GM19467 (cell line): ENCODE measurements at regions not wholly inside any gene's neighbourhood (a gene's known extent, or its start where the extent isn't known, plus 50 kb on each side); places are given as distances from the start of the nearest gene placed in this dataset.
"Not testable (repeated sequence)": the region's sequence is repeated elsewhere in the genome, so short reads cannot be mapped to it uniquely, and the experiment has no call there.

Experiments used
- ATAC-seq: cut with Tn5 transposase; IDR thresholded peaks from one replicate; pipeline ENCODE4 v1.9.1; 2021; ENCODE audit warnings: mild to moderate bottlenecking, moderate library complexity; ENCODE audit not compliant: unreplicated experiment

DNA sequence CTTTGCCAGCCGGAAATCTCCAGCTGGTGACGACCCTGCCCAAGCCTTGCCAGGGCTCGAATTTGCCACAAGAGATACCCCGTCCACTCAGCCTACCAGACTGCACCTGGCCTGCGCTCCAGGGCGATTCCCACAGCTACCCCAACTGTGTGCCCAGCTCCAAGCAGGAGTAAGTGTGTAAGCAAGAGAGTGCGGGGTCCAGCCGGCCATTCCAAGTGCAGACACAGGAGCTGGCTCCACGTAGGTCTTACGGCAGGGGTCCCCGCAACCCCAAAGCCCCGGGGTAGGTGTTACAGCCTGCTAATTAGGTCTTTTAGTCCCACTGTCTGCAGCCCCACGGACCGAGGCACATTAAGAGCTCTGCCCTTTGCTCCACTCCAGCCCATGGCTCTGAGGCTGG, 1305.2 kb downstream of the ARAP2 start:
- no peak for ATAC-seq

DNA sequence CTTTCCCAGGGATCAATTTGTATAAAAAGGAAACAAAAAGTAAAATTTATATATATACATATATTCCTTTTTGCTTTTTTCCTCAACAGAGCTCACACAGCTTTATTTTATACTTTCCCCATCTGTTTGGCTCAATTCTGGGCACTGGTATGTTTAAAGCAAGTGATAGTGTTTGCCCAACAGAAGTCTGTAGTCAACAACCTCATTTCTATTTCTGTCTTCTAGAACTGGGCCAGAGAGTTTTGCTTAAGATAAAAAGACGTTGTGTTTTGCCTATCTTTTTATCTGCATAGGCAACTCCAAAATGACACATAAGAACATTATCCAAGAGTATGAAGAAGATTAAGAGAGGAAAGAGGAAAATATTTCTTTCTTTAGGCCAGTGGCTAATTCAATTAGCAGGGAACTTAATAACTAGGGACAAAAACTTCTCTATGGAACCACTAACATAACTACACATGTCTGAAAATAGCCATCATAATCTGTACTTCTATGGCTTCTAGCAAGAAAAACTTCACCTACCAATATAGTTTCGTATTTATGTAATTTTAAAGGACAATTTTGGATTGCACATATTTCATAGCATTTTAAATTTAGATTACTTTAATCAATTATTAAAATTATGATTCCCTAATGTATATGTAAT, 1300.5 kb downstream of the ARAP2 start:
- ATAC-seq, result no peak

DNA sequence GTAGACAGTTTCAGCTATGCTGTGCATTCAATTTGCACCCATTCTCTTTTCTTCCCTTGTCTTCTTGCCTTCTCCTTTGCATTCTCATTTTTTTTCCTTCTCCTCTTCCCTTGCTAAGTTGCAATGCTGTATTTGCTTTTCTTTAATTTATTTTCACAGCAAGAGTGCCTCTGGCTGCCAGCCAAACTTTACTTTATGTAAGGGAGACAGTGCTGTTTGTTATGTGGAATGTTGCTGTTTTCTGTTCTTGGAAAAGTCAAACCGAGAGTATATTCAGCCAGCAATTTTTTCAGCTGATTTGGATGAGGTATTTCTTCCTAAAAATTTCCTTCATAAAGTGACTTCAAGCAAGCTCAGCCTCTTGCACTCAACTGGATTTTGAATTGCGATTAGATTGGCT, 1293.4 kb downstream of the ARAP2 start:
- no peak for ATAC-seq

DNA sequence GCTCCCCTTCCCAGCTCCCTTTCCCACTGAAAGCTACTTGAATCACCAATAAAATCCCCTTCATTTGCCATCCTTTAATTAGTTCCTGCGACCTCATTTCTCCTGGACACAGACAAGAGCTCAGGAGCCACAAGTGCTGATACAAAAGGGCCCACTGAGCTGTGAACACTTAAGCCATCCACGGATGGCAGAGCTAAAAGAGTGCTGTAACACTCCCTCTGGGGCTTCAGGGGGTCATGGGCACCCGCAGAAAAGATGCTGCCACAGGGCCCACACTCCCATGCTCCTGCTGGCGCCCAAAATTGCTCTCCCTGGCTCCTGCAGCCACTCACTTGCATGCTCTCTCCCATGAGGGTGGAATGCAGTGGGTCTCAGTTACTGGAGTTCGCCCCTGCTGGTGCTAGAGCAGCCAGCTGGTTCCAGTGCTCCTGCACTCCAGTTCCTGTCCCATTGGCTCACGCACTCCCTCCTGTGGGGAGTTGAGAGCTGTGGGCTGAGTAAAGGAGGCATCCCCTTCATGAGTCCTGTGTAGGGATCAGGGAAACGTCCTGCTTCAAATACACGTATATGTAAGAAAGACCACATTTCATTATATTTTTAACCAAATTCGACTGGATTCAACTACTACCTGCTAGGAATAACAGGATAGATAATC, 1291.0 kb downstream of the ARAP2 start:
- ATAC-seq, result no peak

DNA sequence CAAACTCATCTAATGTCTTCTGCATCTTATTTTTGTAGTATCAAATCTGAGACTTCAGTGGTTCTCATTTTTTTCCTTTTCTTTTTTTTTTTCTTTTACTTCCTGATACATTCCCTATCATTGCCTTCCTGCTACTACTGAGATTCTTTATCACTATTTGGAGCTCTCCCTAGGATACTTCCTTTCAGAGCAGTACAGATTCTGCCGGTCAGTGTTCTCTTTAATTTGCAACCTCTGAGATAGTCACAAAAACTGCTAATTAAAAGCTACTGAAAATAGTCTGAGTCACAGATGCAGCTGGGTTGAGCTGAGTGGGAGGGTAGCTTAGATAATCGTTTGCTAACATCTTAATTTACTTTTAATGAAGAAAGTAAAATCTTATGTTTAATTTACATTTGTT, 1279.7 kb downstream of the ARAP2 start:
- ATAC-seq, result no peak

DNA sequence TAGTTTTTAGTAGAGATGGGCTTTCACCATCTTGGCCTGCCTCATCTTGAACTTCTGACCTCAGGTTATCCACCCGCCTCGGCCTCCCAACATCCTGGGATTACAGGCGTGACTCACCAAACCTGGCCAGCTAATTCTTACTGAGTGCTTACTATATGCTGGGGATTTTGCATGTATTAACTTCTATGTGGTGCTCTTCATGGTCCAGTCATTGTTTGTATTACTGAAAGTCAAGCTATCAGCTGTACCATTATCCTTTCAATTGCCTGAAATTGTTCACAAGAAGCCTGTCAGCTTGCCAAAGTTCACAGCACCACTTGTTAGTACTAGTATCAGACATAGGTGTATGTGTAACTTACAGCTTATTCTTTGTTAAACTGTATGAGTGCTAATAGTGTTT, 1272.1 kb downstream of the ARAP2 start:
- ATAC-seq, result no peak

DNA sequence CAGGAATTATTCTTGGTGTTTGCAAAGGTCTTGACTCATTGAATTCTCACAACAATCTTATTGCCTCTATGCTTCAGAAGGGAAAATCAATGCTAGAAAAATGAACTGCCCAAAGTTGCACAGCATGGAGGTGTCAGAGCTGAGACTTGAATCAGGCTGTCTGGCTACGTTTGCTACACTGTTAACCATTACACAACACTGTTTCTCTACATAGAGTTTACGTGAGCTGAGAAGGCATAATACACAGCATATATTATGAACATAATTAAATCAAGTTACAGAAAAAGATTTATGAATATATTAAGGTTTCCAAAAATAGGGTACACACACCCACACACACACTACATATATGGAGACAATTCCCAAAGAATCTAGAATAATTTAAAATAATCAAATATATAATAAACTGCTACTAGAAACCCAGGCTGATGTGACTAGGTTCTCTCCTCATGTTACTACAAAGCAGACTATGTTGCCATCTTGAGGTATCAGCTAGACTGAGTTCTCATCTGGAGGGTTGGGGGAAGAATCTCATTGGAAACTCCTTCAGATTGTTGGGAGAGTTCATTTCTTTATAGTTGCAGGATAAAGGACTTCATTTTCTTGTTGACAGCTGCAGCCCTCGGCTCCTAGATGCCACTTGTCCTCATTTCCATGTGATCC, 1270.5 kb downstream of the ARAP2 start:
- no peak for ATAC-seq

DNA sequence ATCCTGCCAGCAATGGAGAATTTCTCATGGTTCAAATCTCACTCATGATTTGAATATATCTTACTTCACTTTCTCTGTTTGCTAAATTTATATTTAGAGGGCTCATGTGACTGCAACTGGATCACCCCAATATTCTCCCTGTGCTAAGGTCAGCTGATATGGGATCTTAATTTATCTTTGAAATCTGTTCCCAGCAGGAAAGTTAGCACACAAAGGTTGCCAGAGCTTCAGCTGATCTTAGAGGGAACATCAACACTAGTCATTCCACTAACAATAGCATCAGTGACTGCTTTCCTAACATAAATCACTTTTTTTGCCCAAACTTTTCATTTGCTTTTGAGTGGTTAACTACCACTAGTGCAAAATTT, 1270.0 kb downstream of the ARAP2 start:
- ATAC-seq, result no peak

DNA sequence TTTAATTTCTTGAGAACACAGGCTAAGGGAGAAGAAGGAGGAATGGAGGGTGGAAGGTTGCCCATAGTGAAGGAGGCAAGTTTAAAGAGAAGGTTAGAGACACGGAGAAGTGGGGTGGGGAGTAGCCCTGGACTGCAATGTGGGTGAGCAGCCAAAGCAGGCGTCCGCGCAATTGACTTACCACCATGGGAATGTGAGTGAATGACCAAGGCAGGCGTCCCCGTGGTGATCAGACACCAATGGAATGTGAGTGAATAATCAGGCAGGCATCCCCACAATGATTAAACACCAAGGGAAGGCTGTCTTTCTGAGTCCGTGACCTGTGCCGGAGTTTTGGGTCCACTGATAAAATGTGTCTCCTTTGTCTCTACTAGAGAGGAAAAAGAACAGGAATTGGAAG, 1223.1 kb downstream of the ARAP2 start:
- ATAC-seq, result not testable (repeated sequence)

DNA sequence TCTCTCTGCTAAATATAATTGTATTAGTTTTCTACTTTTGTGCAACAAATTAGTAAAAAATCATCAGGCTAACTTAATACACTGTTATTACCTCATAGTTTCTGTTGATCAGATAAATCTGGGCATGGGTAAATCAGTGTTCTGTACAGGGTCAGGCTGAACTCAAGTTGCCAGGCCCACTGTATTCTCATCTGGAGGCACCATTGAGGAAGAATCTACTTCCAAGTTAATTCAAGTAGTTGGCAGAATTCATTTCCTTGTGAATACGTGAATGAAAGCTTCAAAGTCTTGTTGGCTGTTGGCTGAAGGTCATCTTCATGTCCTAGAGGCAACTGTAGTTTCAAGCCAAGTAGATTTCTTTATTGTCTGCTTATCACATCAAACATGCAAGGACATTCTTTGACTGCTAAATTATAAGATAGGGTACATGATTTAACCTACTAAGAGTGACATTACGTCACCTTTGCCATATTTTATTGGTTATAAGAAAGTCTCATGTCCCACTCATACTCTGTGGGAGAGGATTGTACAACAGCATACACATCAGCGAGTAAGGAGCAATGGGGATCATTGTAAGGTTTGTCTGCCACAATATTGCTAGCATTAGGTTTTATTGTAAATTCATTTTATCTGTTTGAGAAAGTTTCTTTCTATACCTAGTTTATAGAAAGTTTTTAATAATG, 1219.0 kb downstream of the ARAP2 start:
- no peak for ATAC-seq

DNA sequence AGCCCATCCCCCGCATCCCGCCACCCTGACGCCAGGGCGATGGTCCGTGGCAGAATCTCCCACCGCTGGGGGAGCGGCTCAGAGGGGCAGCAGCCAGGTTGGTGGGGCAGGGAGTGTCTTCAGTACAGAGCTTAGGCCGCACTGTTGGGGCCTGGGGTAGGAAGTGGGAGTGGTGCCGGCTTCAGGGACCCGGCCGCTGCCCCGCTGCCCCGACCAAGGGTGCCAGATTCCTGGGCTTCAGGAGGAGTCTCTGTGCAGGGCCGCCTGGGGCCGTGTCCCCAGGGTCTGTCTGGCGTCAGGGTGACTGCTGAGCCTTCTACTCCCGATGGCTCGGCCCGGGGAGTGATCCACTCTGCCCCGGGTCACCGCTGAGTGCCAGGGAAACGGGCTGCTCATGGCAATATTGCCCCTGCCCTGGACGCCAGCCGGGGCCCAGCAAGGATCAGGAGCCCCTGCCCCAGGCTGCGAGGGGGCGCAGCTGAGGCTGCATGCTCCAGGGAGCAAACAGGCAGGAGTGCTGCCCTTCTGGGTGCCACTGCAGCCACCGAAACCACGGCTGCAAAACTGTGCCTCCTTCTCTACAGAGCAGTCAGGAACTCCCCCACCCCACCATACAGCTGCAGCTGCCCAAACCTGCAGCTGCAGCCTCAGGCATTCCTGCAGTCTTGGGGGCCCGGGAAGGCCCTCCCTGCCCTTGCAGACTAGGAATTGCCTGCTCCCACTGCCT, 1206.1 kb downstream of the ARAP2 start:
- no peak for ATAC-seq

DNA sequence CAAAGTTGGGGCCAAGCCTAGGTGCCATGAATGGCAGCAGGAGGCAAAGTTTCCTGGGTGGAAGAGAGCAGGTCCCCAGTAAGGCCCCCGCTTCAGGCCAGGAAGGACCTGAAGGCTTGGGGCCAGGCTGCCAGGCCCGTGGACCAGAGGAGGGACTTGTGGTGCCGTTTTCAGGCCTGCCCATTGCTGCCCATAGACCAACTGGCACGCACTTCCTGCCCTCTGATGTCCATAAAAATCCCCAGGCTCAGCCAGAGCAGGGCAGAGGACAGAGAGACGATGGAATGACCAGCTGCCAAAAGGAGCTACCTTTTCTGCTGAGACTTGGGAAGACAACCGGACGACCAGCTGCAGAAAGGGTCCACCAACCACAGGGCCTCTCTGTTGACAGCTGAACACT, 1205.5 kb downstream of the ARAP2 start:
- ATAC-seq, result no peak

DNA sequence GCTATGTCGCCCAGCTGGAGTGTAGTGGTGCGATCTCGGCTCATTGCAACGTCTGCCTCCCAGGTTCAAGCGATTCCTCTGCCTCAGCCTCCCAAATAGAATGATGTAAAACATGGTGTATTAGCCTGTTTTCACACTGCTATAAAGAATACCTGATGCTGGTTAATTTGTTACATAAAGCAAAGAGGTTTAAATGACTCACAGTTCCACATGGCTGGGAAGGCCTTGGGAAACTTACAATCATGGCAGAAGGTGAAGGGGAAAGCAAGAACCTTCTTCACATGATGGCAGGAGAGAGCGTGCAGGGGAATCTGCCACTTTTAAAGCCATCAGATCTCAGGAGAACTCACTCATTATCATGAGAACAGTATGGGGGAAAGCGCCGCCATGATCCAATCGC, 1191.8 kb downstream of the ARAP2 start:
- ATAC-seq, result no peak

DNA sequence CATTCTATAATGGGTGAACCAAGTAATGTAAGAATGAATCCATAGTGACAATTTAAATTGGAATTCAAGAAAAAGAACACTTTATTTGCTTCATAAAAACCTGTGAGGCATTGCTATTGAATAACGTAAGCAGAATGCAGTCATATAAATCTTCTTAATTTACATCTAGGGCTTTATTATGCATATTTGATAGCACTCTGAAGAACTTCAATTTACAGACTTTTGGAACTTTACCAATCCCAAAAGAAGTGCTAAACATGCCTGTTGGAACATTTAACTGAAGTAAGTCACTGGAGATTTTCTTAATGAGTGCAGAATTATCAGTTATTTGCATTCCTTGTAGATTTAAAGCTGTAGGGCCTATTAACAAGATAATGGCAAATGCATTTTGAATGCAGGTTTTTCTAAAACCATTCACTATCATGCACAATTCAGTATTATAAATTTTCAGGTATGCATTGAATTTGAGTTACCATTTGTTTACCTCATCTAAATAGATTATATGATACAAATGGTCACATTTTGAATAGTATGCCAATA, 1181.2 kb downstream of the ARAP2 start:
- ATAC-seq, result no peak

DNA sequence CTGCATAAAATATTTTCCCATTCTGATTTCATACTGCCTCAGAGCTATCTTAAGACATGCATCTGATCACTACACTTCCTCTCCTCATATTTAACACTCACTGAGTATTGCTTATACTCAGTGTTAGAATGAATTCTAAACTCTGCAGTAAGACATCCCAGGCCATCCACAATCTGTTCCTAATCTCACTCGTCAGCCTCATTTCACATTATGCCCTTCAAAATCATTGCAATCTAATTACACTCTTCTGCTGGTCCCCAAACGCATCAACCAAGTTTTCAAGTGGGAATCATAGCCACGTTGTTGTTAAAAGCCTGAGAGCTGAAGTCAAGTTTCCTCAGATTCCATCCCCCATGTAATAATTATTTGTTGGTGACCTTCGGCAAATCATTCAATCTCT, 1177.9 kb downstream of the ARAP2 start:
- no peak for ATAC-seq

DNA sequence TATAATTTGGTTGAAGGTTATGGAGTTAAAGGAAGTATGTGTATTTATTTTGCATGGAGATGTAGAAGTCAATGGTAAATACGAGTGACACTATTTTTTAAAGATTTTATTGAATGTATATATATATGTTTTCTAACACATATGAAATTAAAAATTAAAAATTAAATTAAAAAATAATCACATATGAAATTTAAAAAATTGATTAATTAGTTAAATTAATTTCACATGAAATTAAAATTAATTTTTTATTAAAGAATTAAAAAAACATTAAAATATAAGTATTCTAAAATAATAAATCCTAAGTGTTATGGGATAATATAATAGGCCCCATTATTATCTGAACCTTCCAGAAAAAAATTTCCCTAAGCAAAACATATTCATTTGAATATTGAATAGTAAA, 1163.5 kb downstream of the ARAP2 start:
- ATAC-seq, result no peak

DNA sequence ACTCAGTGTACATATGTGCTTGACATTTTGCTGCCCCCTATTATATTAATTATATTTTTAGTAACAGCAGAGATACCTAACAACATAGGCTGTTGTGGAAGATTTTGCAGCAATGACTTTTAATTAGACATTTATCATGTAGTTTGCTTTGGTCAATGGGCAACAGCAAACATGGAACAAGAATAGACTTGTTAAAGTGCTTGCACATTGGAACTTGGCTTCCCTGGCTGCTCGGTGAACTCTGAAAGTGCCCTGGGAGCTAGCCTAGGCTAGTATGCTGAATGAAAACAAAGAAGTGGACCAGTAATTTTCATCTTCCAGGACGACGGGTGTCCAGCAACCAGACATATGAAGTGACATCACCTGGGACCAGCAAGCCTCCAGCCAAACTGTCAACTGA, 1157.1 kb downstream of the ARAP2 start:
- ATAC-seq, result no peak

DNA sequence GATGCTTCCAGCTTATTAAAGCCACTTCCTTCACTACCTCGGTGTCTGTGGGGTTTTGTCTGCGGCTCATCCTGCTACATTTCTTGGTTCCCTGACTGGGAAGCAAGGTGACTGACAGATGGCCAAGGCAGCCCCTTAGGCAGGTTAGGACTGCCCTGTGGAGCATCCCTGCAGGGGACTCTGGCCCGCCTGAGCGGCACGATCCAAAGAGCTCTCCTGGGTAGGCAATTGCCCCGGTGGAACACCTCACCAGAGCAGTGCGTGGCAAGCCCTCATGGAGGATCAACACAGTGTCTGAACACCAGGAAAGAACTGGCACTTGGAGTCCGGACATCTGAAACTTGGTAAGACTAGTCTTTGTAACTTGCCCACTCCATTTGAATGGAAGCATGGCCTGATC, 1143.4 kb downstream of the ARAP2 start:
- no peak for ATAC-seq

DNA sequence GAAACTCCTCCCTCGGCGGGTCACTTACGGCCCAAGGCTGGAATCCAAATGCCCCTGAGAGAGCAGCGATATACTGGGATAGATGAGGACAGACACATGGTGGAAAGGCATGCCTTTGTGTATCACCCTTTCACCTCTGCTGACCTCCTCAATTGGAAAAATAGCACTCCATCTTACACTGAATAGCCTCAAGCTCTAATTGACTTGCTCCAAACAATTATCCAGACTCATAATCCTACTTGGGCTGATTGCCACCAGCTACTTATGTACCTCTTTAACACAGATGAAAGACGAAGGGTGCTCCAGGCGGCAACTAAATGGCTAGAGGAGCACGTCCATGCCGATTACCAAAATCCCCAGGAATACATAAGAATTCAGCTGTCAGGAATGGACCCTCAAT, 1142.2 kb downstream of the ARAP2 start:
- no peak for ATAC-seq

DNA sequence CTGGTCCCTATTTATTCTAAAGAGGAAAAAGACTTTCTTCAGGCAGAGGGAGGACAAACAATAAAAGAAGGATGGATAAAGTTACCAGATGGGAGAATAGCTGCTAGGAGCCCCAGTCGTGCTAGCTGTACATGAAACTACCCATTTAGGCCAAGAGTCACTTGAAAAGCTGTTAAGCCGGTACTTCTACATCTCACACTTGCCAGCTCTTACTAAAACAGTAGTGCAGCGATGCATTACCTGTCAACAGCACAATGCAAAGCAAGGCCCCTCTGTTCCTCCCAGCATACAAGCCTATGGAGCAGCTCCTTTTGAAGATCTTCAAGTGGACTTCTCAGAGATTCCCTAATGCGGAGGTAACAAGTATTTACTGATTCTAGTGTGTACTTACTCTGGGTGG, 1138.8 kb downstream of the ARAP2 start:
- no peak for ATAC-seq

DNA sequence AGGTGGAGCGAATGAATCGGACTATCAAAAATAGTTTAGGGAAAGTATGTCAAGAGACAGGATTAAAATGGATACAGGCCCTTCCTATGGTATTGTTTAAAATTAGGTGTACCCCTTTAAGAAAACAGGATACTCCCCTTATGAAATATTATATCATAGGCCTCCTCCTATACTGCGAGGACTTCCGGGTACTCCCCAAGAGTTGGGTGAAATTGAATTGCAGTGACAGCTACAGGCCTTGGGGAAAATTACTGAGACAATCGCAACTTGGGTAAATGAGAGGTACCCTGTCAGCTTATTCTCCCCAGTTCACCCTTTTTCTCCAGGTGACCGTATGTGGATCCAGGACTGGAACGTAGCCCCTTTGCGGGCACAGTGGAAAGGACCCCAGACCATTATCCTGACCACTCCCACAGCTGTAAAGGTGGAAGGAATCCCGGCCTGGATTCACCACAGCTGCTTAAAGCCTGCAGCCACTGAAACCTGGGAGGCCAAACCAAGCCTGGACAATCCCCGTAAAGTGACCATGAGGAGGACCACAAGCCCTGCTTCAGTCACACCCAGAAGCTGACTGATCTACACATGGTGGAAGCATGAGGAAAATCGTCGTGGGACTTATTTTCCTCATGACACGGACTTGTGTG, 1138.1 kb downstream of the ARAP2 start:
- no peak for ATAC-seq
